NB4 (cell line): ENCODE measurements at regions not wholly inside any gene's neighbourhood (a gene's known extent, or its start where the extent isn't known, plus 50 kb on each side); places are given as distances from the start of the nearest gene placed in this dataset.

Source experiments
- DNase-seq: peaks from one replicate; pipeline ENCODE4 v3.0.0; 2010; ENCODE audit warnings: low read depth
- H3K4me3 ChIP-seq: one replicate; pipeline ENCODE4 v1.5.1; 2011; ENCODE audit warnings: mild to moderate bottlenecking, low read depth, low read length, moderate library complexity
- CTCF ChIP-seq: IDR thresholded peaks from one replicate; pipeline ENCODE4 v1.5.1; 2012; ENCODE audit warnings: low read depth, low read length
- MAX ChIP-seq: IDR thresholded peaks from 2 replicates; pipeline ENCODE4 v1.6.1; 2011; ENCODE audit warnings: low read depth, low read length
- MYC ChIP-seq: IDR thresholded peaks from 2 replicates; pipeline ENCODE4 v1.6.1; 2011; ENCODE audit warnings: low read depth, low read length
- POLR2A ChIP-seq: IDR thresholded peaks from 2 replicates; pipeline ENCODE4 v1.6.1; 2011; ENCODE audit warnings: mild to moderate bottlenecking; ENCODE audit not compliant: insufficient read length; ENCODE audit errors: extremely low read depth

- no peak overlapping the region for H3K4me3 ChIP-seq
- no peak for TF ChIP-seq POLR2A
- no peak for DNase-seq
Measured at GRCh38 chr7:91541641-91542040, 277.4 kb downstream of the FZD1 start.

GRCh38 chr7:91543646-91544045 lies 279.4 kb downstream of the FZD1 start:
- TF ChIP-seq MYC (no peak), MAX (no peak), CTCF (no peak), POLR2A (no peak)
- H3K4me3 ChIP-seq, result no peak overlapping the region
- DNase-seq, result no peak

- DNase-seq, result no peak
- TF ChIP-seq POLR2A (no peak), MYC (no peak), CTCF (no peak), MAX (no peak)
- no peak overlapping the region for H3K4me3 ChIP-seq
Measured at GRCh38 chr7:91549878-91550277, 285.6 kb downstream of the FZD1 start.

- H3K4me3 ChIP-seq, result no peak overlapping the region
- no peak for DNase-seq
- TF ChIP-seq MYC (no peak), POLR2A (no peak), CTCF (no peak), MAX (no peak)
Measured at GRCh38 chr7:91550931-91551330, 286.7 kb downstream of the FZD1 start.

GRCh38 chr7:91551377-91552175 lies 287.3 kb downstream of the FZD1 start:
- no peak overlapping the region for H3K4me3 ChIP-seq
- TF ChIP-seq MYC (no peak), CTCF (no peak), POLR2A (no peak), MAX (no peak)
- no peak for DNase-seq

GRCh38 chr7:91553410-91553895 lies 289.2 kb downstream of the FZD1 start:
- no peak for DNase-seq
- H3K4me3 ChIP-seq, result no peak overlapping the region
- TF ChIP-seq MYC, result no peak
- no peak for TF ChIP-seq CTCF
